Testis (tissue), 2 donors: ENCODE measurements at regions not wholly inside any gene's neighbourhood (a gene's known extent, or its start where the extent isn't known, plus 50 kb on each side); places are given as distances from the start of the nearest gene placed in this dataset.

Source experiments
- DNase-seq: peaks from one replicate; pipeline ENCODE4 v3.0.0-alpha.2; 2019
- H3K27ac ChIP-seq, 2 donors: fragments of 200-600 bp; sonication (generic); one replicate each; pipeline ENCODE4 v1.5.1; 2019
- H3K27me3 ChIP-seq: fragments of 200-600 bp; sonication (generic); one replicate; pipeline ENCODE4 v1.5.1; 2019
- H3K36me3 ChIP-seq: fragments of 200-600 bp; sonication (generic); one replicate; pipeline ENCODE4 v1.5.1; 2017; ENCODE audit warnings: low read depth; ENCODE audit errors: missing control alignments
- H3K4me1 ChIP-seq: fragments of 200-600 bp; sonication (generic); one replicate; pipeline ENCODE4 v1.5.1; 2019
- H3K4me3 ChIP-seq, 2 donors: fragments of 200-600 bp; sonication (generic); one replicate each; pipeline ENCODE4 v1.5.1; 2017 to 2019
- H3K9me3 ChIP-seq: fragments of 200-600 bp; sonication (generic); one replicate; pipeline ENCODE4 v1.5.1; 2017
- CTCF ChIP-seq, 3 experiments: fragments of 450-650 bp in 2 of 3; fragments of 200-600 bp in 1 of 3; sonication (generic) in 1 of 3; IDR thresholded peaks; one replicate each; pipeline ENCODE4 v1.5.1; 2016 to 2019; ENCODE audit warnings: antibody characterized with exemption in 3 of 3, mild to moderate bottlenecking in 2 of 3, moderate library complexity in 1 of 3
- POLR2A ChIP-seq: fragments of 450-650 bp; IDR thresholded peaks from one replicate; pipeline ENCODE4 v1.6.1; 2017; ENCODE audit warnings: antibody characterized with exemption, mild to moderate bottlenecking, moderate library complexity
- WGBS, 2 donors: methylation state at CpG; one replicate each; pipeline ENCODE4 v1.1.5; 2018; 5-methylcytosine and 5-hydroxymethylcytosine counted together
- intact Hi-C: fragments of 100-400 bp; cut with DNase I; formaldehyde crosslinking; loops from one replicate; pipeline ENCODE4 v1.15.1; 2023; ENCODE audit warnings: low total_unique reads

GRCh38 chr5:166320920-166321480 is 1970.4 kb upstream of the WWC1 start:
- intact Hi-C loops: no loop called here
- no peak overlapping the region for H3K4me3 ChIP-seq
- 87 to 90% methylated on average over 6 of the region's 6 CpGs for WGBS, 2 donors
- no peak for TF ChIP-seq CTCF (IDR thresholded peaks at IDR 0.05)
- no peak for TF ChIP-seq POLR2A
- H3K27ac ChIP-seq: no peak overlapping the region
- H3K27me3 ChIP-seq: no peaks in the 10 kb centered on the region
- H3K36me3 ChIP-seq: no peaks in the 10 kb centered on the region
- H3K9me3 ChIP-seq: no peaks in the 10 kb centered on the region
- H3K4me1 ChIP-seq: no peaks in the 10 kb centered on the region
- DNase-seq: no peak

GRCh38 chr5:166324372-166324771 is 1967.1 kb upstream of the WWC1 start:
- Histone ChIP-seq H3K27ac (no peak overlapping the region), H3K4me3 (no peak overlapping the region), H3K36me3 (no peaks in the 10 kb centered on the region), H3K9me3 (no peaks in the 10 kb centered on the region), H3K27me3 (no peaks in the 10 kb centered on the region), H3K4me1 (no peaks in the 10 kb centered on the region)
- intact Hi-C loops: no loop called here
- WGBS, 2 donors: 62 to 64% methylated on average over 6 of the region's 6 CpGs
- no peak for DNase-seq
- TF ChIP-seq POLR2A (no peak), CTCF (IDR thresholded peaks at IDR 0.05) (no peak)

- Histone ChIP-seq H3K9me3 (no peaks in the 10 kb centered on the region), H3K27me3 (no peaks in the 10 kb centered on the region), H3K4me1 (no peaks in the 10 kb centered on the region), H3K36me3 (no peaks in the 10 kb centered on the region), H3K4me3 (no peak overlapping the region), H3K27ac (no peak overlapping the region)
- TF ChIP-seq POLR2A (no peak), CTCF (IDR thresholded peaks at IDR 0.05) (no peak)
- intact Hi-C loops: no loop called here
- no peak for DNase-seq
- 81 to 82% methylated on average over 9 of the region's 9 CpGs for WGBS, 2 donors
These were observed 1962.2 kb upstream of the WWC1 start for GRCh38 chr5:166329149-166329800.

GRCh38 chr5:166330036-166330435 is 1961.4 kb upstream of the WWC1 start:
- intact Hi-C loops: no loop called here
- no peak overlapping the region for H3K4me3 ChIP-seq
- no peak overlapping the region for H3K27ac ChIP-seq
- TF ChIP-seq POLR2A: no peak
- no peak for TF ChIP-seq CTCF (IDR thresholded peaks at IDR 0.05)
- H3K9me3 ChIP-seq: no peaks in the 10 kb centered on the region
- H3K4me1 ChIP-seq: no peaks in the 10 kb centered on the region
- DNase-seq: no peak
- no peaks in the 10 kb centered on the region for H3K27me3 ChIP-seq
- H3K36me3 ChIP-seq: no peaks in the 10 kb centered on the region

GRCh38 chr5:166331521-166331920 is 1959.9 kb upstream of the WWC1 start:
- DNase-seq: no peak
- H3K4me3 ChIP-seq: no peak overlapping the region
- H3K9me3 ChIP-seq: no peaks in the 10 kb centered on the region
- H3K4me1 ChIP-seq: no peaks in the 10 kb centered on the region
- no peak for TF ChIP-seq CTCF (IDR thresholded peaks at IDR 0.05)
- TF ChIP-seq POLR2A: no peak
- H3K27ac ChIP-seq: no peak overlapping the region
- H3K27me3 ChIP-seq: no peaks in the 10 kb centered on the region
- WGBS, 2 donors: 88 to 93% methylated on average over 4 of the region's 4 CpGs
- intact Hi-C loops: no loop called here
- H3K36me3 ChIP-seq: no peaks in the 10 kb centered on the region
